ENCODE measurements at regions not wholly inside any gene's neighbourhood (a gene's known extent, or its start where the extent isn't known, plus 50 kb on each side); places are given as distances from the start of the nearest gene placed in this dataset.

GRCh38 chr7:54252256-54253035 lies 289.7 kb upstream of the VSTM2A start:
- DNase-seq (ENCODE audit: low spot score) = no peak
- TF ChIP-seq ZNF671 (CRISPR knock-in tag; IDR thresholded peaks at IDR 0.05) (no peak), RELA (CRISPR knock-in tag; IDR thresholded peaks at IDR 0.05; ENCODE audit: borderline replicate concordance) (no peak), PREB (CRISPR knock-in tag; IDR thresholded peaks at IDR 0.05; ENCODE audit: borderline replicate concordance) (no peak), ZNF317 (CRISPR knock-in tag; IDR thresholded peaks at IDR 0.05; ENCODE audit: borderline replicate concordance, low read depth) (no peak), GABPB1 (CRISPR knock-in tag; IDR thresholded peaks at IDR 0.05) (no peak), KAT7 (CRISPR knock-in tag; IDR thresholded peaks at IDR 0.05; ENCODE audit: borderline replicate concordance) (no peak), GRHL2 (CRISPR knock-in tag; IDR thresholded peaks at IDR 0.05; ENCODE audit: insufficient replicate concordance, severe bottlenecking) (no peak), ZNF138 (CRISPR knock-in tag; conservative IDR thresholded peaks at IDR 0.05) (no peak), TEAD4 (CRISPR knock-in tag; IDR thresholded peaks at IDR 0.05) (no peak)
- ChIA-PET POLR2A (no interaction called here), CTCF (no interaction called here)
- Mint-ChIP-seq H3K4me3 (no peak overlapping the region), H3K4me1 (no peaks in the 10 kb centered on the region), H3K9me3 (no peaks in the 10 kb centered on the region), H3K27me3 (ENCODE audit: low read depth) (no peaks in the 10 kb centered on the region), H3K36me3 (no peaks in the 10 kb centered on the region), H3K27ac (no peak overlapping the region)
- no peak for ATAC-seq

- Mint-ChIP-seq H3K36me3 (no peaks in the 10 kb centered on the region), H3K4me1 (no peaks in the 10 kb centered on the region), H3K27ac (no peak overlapping the region), H3K4me3 (no peak overlapping the region), H3K27me3 (ENCODE audit: low read depth) (no peaks in the 10 kb centered on the region), H3K9me3 (no peaks in the 10 kb centered on the region)
- ATAC-seq (no peak), DNase-seq (ENCODE audit: low spot score) (no peak)
- ChIA-PET POLR2A (no interaction called here), CTCF (no interaction called here)
- TF ChIP-seq AFF4 (CRISPR knock-in tag; IDR thresholded peaks at IDR 0.05; ENCODE audit: borderline replicate concordance) (no peak), ZNF425 (CRISPR knock-in tag; conservative IDR thresholded peaks at IDR 0.05) (no peak), ATF2 (CRISPR knock-in tag; IDR thresholded peaks at IDR 0.05; ENCODE audit: borderline replicate concordance, low read depth) (no peak), ZNF532 (CRISPR knock-in tag; IDR thresholded peaks at IDR 0.05; ENCODE audit: borderline replicate concordance) (no peak), PREB (CRISPR knock-in tag; IDR thresholded peaks at IDR 0.05; ENCODE audit: borderline replicate concordance) (no peak), ETV6 (CRISPR knock-in tag; IDR thresholded peaks at IDR 0.05) (no peak), PRRX2 (CRISPR knock-in tag; IDR thresholded peaks at IDR 0.05) (no peak), ZNF263 (CRISPR knock-in tag; IDR thresholded peaks at IDR 0.05; ENCODE audit: low read depth) (no peak), MAX (CRISPR knock-in tag; IDR thresholded peaks at IDR 0.05) (no peak), GRHL2 (CRISPR knock-in tag; IDR thresholded peaks at IDR 0.05; ENCODE audit: insufficient replicate concordance, severe bottlenecking) (no peak), SP1 (CRISPR knock-in tag; conservative IDR thresholded peaks at IDR 0.05) (no peak), FOXP1 (CRISPR knock-in tag; IDR thresholded peaks at IDR 0.05; ENCODE audit: borderline replicate concordance) (no peak)
These were observed 289.2 kb upstream of the VSTM2A start for GRCh38 chr7:54253036-54253373.

Measured in WTC11 (cell line).